ENCODE measurements at regions not wholly inside any gene's neighbourhood (a gene's known extent, or its start where the extent isn't known, plus 50 kb on each side); places are given as distances from the start of the nearest gene placed in this dataset.

DNA sequence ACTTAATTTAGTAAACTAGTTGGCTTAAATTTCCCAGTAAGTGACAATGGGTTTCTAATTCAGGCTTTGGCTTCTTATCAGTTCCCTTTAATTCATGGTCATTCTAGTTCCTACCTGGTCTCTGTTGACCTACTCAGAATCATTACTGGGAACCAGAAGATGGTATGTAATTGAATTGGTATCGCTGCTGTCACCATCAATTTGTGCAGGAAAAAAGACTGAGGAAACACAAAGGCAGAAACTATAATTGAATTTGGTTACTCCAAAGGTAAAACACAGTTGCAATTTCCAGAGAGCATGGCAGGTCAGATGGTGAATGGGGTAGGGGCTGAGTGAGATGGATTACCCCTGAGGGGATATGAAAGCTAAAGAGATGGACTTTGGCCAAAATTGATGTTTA, 226.5 kb upstream of the GAP43 start:
- Histone ChIP-seq H3K9ac (no peak overlapping the region), H3K9me3 (ENCODE audit: control insufficient read depth, low read length) (no peaks in the 10 kb centered on the region), H3K79me2 (no peaks in the 10 kb centered on the region), H3K36me3 (ENCODE audit: control insufficient read depth, insufficient read depth, low read length) (no peaks in the 10 kb centered on the region), H3K4me2 (ENCODE audit: low read length) (no peak overlapping the region), H3K4me1 (no peaks in the 10 kb centered on the region), H3K27me3 (ENCODE audit: control insufficient read depth, insufficient read depth, low read length) (no peaks in the 10 kb centered on the region), H3K27ac (no peak overlapping the region), H3K4me3 (ENCODE audit: low read depth, low read length) (no peak overlapping the region), H2AFZ (no peak overlapping the region)
- no peak for TF ChIP-seq CTCF (IDR thresholded peaks at IDR 0.05)

GRCh38 chr3:115397433-115397832, 225.9 kb upstream of the GAP43 start:
- no peaks in the 10 kb centered on the region for H3K4me1 ChIP-seq
- H3K79me2 ChIP-seq = no peaks in the 10 kb centered on the region
- H3K36me3 ChIP-seq (ENCODE audit: control insufficient read depth, insufficient read depth, low read length) = no peaks in the 10 kb centered on the region
- no peak overlapping the region for H3K27ac ChIP-seq
- H3K9ac ChIP-seq = no peak overlapping the region
- no peak overlapping the region for H3K4me3 ChIP-seq (ENCODE audit: low read depth, low read length)
- H3K27me3 ChIP-seq (ENCODE audit: control insufficient read depth, insufficient read depth, low read length) = no peaks in the 10 kb centered on the region
- TF ChIP-seq CTCF (IDR thresholded peaks at IDR 0.05) = no peak
- no peaks in the 10 kb centered on the region for H3K9me3 ChIP-seq (ENCODE audit: control insufficient read depth, low read length)
- H3K4me2 ChIP-seq (ENCODE audit: low read length) = no peak overlapping the region
- no peak overlapping the region for H2AFZ ChIP-seq

GRCh38 chr3:115398506-115398905, 224.8 kb upstream of the GAP43 start:
- Histone ChIP-seq H3K27ac (no peak overlapping the region), H3K9me3 (ENCODE audit: control insufficient read depth, low read length) (no peaks in the 10 kb centered on the region), H2AFZ (no peak overlapping the region), H3K4me2 (ENCODE audit: low read length) (no peak overlapping the region), H3K4me1 (no peaks in the 10 kb centered on the region), H3K36me3 (ENCODE audit: control insufficient read depth, insufficient read depth, low read length) (no peaks in the 10 kb centered on the region), H3K9ac (no peak overlapping the region), H3K27me3 (ENCODE audit: control insufficient read depth, insufficient read depth, low read length) (no peaks in the 10 kb centered on the region), H3K79me2 (no peaks in the 10 kb centered on the region), H3K4me3 (ENCODE audit: low read depth, low read length) (no peak overlapping the region)
- TF ChIP-seq CTCF (IDR thresholded peaks at IDR 0.05) = no peak

- no peak overlapping the region for H3K27ac ChIP-seq
These were observed 223.6 kb upstream of the GAP43 start for GRCh38 chr3:115399750-115400149.

More at GRCh38 chr3:115399750-115400149, 223.6 kb upstream of the GAP43 start:
- no peak for TF ChIP-seq CTCF (IDR thresholded peaks at IDR 0.05)
- no peaks in the 10 kb centered on the region for H3K4me1 ChIP-seq
- no peak overlapping the region for H3K4me3 ChIP-seq (ENCODE audit: low read depth, low read length)
- no peaks in the 10 kb centered on the region for H3K36me3 ChIP-seq (ENCODE audit: control insufficient read depth, insufficient read depth, low read length)
- H3K9ac ChIP-seq = no peak overlapping the region
- no peaks in the 10 kb centered on the region for H3K27me3 ChIP-seq (ENCODE audit: control insufficient read depth, insufficient read depth, low read length)
- H2AFZ ChIP-seq = no peak overlapping the region
- H3K79me2 ChIP-seq = no peaks in the 10 kb centered on the region
- H3K4me2 ChIP-seq (ENCODE audit: low read length) = no peak overlapping the region
- H3K9me3 ChIP-seq (ENCODE audit: control insufficient read depth, low read length) = no peaks in the 10 kb centered on the region
